Anterior cingulate cortex (tissue), 58 donors: ENCODE measurements at regions not wholly inside any gene's neighbourhood (a gene's known extent, or its start where the extent isn't known, plus 50 kb on each side); places are given as distances from the start of the nearest gene placed in this dataset.
A peak's percentile ranks its signal among the peaks of the same experiment; 100 is the strongest.
"Not testable (repeated sequence)": the region's sequence is repeated elsewhere in the genome, so short reads cannot be mapped to it uniquely, and the experiment has no call there.

Experiments used
- DNase-seq, 58 donors: peaks; one replicate each; lab custom pipeline; 2025; lab: John Stamatoyannopoulos, UW

GRCh38 chr9:2424619-2425033 lies 197.0 kb upstream of the VLDLR start:
- DNase-seq: no peak

- DNase-seq: no peak
These were observed 195.9 kb upstream of the VLDLR start for GRCh38 chr9:2425676-2426075.

GRCh38 chr9:2427120-2427891 lies 194.3 kb upstream of the VLDLR start:
- no peak for DNase-seq

- DNase-seq: no peak
These were observed 181.6 kb upstream of the VLDLR start for GRCh38 chr9:2439957-2440356.

GRCh38 chr9:2443933-2444332 lies 177.7 kb upstream of the VLDLR start:
- not testable (repeated sequence) for DNase-seq

- no peak for DNase-seq
These were observed 173.3 kb upstream of the VLDLR start for GRCh38 chr9:2448193-2448738.

GRCh38 chr9:2453106-2453505 lies 168.5 kb upstream of the VLDLR start:
- no peak for DNase-seq

GRCh38 chr9:2453701-2454100 lies 167.9 kb upstream of the VLDLR start:
- DNase-seq: no peak

GRCh38 chr9:2459756-2460155 lies 161.8 kb upstream of the VLDLR start:
- DNase-seq: peak in 49 of 58 donors; percentile 2 to 80 (median 33)

- DNase-seq: peak in 10 of 58 donors; percentile 1 to 20 (median 10)
These were observed 159.7 kb upstream of the VLDLR start for GRCh38 chr9:2461892-2462291.

GRCh38 chr9:2464624-2465023 lies 157.0 kb upstream of the VLDLR start:
- DNase-seq: no peak

GRCh38 chr9:2465516-2465915 lies 156.1 kb upstream of the VLDLR start:
- no peak for DNase-seq

- DNase-seq: no peak
These were observed 155.6 kb upstream of the VLDLR start for GRCh38 chr9:2465921-2466460.

GRCh38 chr9:2466703-2467102 lies 154.9 kb upstream of the VLDLR start:
- DNase-seq: no peak

GRCh38 chr9:2469681-2470221 lies 151.8 kb upstream of the VLDLR start:
- peak in 1 of 58 donors; percentile 4 for DNase-seq

GRCh38 chr9:2473681-2474080 lies 147.9 kb upstream of the VLDLR start:
- peak in 4 of 58 donors; percentile 9 to 30 (median 18) for DNase-seq

GRCh38 chr9:2477755-2478154 lies 143.8 kb upstream of the VLDLR start:
- no peak for DNase-seq

GRCh38 chr9:2478421-2478820 lies 143.2 kb upstream of the VLDLR start:
- DNase-seq: no peak

GRCh38 chr9:2479056-2479565 lies 142.5 kb upstream of the VLDLR start:
- no peak for DNase-seq

- DNase-seq: no peak
These were observed 141.2 kb upstream of the VLDLR start for GRCh38 chr9:2480255-2480837.

GRCh38 chr9:2481216-2481615 lies 140.4 kb upstream of the VLDLR start:
- no peak for DNase-seq
